ENCODE measurements at regions not wholly inside any gene's neighbourhood (a gene's known extent, or its start where the extent isn't known, plus 50 kb on each side); places are given as distances from the start of the nearest gene placed in this dataset.
"Not testable (repeated sequence)": the region's sequence is repeated elsewhere in the genome, so short reads cannot be mapped to it uniquely, and the experiment has no call there.

DNA sequence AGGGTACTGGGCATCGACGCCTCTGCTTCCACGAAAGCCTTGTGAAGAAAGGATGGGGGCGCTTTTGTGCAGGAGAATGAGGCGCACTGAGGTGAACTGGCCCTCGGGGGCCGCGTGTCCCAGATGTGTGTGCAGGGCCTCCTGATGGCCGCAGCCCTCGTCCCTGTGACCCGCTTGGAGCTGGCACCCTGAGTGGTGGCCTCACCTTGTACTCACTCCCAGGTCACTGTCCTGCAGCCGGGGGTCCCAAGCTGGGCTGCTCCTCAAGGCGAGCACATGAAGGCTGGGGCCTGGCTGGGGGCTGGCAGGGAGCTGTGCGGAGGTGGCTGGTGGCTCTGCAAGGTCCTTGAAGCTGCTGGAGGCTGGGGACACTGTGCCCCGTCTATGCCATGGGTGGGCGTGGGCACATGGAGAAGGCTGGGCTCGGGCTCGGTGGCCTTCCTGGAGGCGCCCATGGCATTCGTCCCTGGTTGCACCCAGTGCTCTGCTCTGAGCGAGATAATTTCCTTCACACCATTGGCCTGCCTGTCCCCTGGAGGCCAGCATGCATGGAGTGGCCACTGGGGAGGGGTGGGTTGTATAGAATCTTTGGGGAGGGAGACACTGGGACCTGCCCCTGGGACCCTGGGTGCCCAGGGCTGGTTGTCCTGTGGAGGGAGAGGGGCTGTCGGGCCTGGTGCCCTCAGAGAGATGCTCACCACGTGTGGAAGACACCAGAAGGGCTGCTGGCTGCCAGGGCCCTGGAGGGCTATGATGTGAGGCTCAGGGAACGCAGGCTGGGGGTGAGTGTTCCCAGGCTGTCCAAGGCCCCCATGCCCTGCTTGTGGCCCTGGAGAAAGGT is 79.3 kb downstream of the TMEM121 start:
- H3K36me3 ChIP-seq (ENCODE audit: insufficient read depth) = no peaks in the 10 kb centered on the region
- H3K4me3 ChIP-seq (IDR thresholded peaks at IDR 0.05; ENCODE audit: insufficient read depth, low read depth, low read length) = no peak overlapping the region
- peaks cover 6% of the 10 kb centered on the region for H3K4me1 ChIP-seq (ENCODE audit: low read depth, poor library complexity, severe bottlenecking)
- H2AFZ ChIP-seq (ENCODE audit: low read depth) = no peak overlapping the region
- no peaks in the 10 kb centered on the region for H3K79me2 ChIP-seq (ENCODE audit: insufficient read depth, low read depth)
- no peak overlapping the region for H3K27ac ChIP-seq
- no peaks in the 10 kb centered on the region for H3K27me3 ChIP-seq (ENCODE audit: insufficient read depth, low read depth)
- H4K20me1 ChIP-seq (ENCODE audit: insufficient read depth) = no peaks in the 10 kb centered on the region
- H3K9ac ChIP-seq = no peak overlapping the region
- TF ChIP-seq CTCF (conservative IDR thresholded peaks at IDR 0.05; ENCODE audit: low read depth, low read length) = no peak
- H3K4me2 ChIP-seq = no peak overlapping the region

DNA sequence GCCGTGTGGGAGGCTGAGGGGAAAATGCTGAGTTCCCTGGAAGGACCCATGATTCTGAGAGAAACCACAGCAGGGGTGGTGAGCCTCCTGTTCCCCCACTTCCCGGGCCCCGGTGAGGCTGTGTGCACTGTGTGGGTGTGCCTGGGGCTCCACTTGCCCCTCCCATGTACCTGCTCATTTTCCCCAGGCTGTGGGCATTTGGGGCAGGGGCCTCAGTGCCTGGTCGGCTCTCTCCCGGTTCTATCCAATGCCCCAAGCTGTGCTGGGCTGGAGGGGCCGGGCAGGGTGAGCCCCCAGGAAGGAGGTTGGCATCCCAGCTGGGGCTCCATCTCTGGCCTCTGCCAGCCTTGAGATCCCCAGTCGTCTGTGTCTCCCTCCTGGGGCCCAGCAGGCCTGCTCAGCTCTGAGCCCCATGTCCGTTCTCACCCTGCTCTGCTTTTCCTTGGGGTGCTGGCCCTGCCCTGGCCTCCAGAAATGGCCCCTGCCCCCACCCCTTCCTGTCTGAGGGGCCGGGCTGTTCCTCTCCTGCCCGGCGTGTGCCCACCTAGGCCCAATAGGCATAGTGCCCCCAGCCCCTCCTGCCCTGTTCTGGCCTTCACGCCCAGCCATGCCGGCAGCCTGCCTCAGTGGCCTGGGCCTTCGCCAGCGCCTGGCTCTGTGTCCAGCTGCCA is 80.1 kb downstream of the TMEM121 start:
- not testable (repeated sequence) for H3K79me2 ChIP-seq (ENCODE audit: insufficient read depth, low read depth); H3K4me2 ChIP-seq; H3K4me3 ChIP-seq (IDR thresholded peaks at IDR 0.05; ENCODE audit: insufficient read depth, low read depth, low read length); H3K4me1 ChIP-seq (ENCODE audit: low read depth, poor library complexity, severe bottlenecking); H3K27ac ChIP-seq; H3K27me3 ChIP-seq (ENCODE audit: insufficient read depth, low read depth); H3K9ac ChIP-seq; H4K20me1 ChIP-seq (ENCODE audit: insufficient read depth); H2AFZ ChIP-seq (ENCODE audit: low read depth); H3K36me3 ChIP-seq (ENCODE audit: insufficient read depth)

GRCh38 chr14:105607025-105607424 is 80.6 kb downstream of the TMEM121 start:
- H3K27me3 ChIP-seq (ENCODE audit: insufficient read depth, low read depth); H3K9ac ChIP-seq; H3K4me1 ChIP-seq (ENCODE audit: low read depth, poor library complexity, severe bottlenecking); H3K36me3 ChIP-seq (ENCODE audit: insufficient read depth); H4K20me1 ChIP-seq (ENCODE audit: insufficient read depth); H3K27ac ChIP-seq; H2AFZ ChIP-seq (ENCODE audit: low read depth); H3K79me2 ChIP-seq (ENCODE audit: insufficient read depth, low read depth); H3K4me3 ChIP-seq (IDR thresholded peaks at IDR 0.05; ENCODE audit: insufficient read depth, low read depth, low read length); H3K4me2 ChIP-seq: not testable (repeated sequence)

DNA sequence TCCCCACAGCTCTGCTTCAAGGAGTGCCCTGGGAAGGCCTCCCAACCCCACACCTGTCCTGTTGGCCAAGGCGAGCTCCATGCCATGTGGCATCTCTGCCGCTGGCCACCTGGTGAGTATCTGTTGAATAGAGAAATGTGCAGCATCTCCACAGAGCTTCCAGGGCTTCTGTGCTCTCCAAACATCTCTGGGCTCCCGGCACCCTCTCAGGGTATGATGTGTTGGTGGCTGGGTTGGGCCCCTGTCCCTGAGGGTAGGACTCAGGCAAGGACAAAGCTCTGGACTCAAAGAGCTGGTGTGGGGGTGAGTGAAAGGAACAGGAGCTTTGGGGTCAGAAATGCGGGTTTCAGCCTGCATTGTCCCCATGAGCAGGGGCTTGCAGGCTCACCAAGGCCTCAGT is 88.6 kb downstream of the TMEM121 start:
- not testable (repeated sequence) for H3K4me1 ChIP-seq (ENCODE audit: low read depth, poor library complexity, severe bottlenecking); H3K79me2 ChIP-seq (ENCODE audit: insufficient read depth, low read depth); H3K9ac ChIP-seq; H3K36me3 ChIP-seq (ENCODE audit: insufficient read depth); H3K4me3 ChIP-seq (IDR thresholded peaks at IDR 0.05; ENCODE audit: insufficient read depth, low read depth, low read length); H3K27me3 ChIP-seq (ENCODE audit: insufficient read depth, low read depth); H4K20me1 ChIP-seq (ENCODE audit: insufficient read depth); H2AFZ ChIP-seq (ENCODE audit: low read depth); H3K27ac ChIP-seq; H3K4me2 ChIP-seq

- not testable (repeated sequence) for H4K20me1 ChIP-seq (ENCODE audit: insufficient read depth); H3K9ac ChIP-seq; H3K36me3 ChIP-seq (ENCODE audit: insufficient read depth); H3K27ac ChIP-seq; H3K4me2 ChIP-seq; H2AFZ ChIP-seq (ENCODE audit: low read depth); H3K79me2 ChIP-seq (ENCODE audit: insufficient read depth, low read depth); H3K4me3 ChIP-seq (IDR thresholded peaks at IDR 0.05; ENCODE audit: insufficient read depth, low read depth, low read length); H3K4me1 ChIP-seq (ENCODE audit: low read depth, poor library complexity, severe bottlenecking); H3K27me3 ChIP-seq (ENCODE audit: insufficient read depth, low read depth)
These were observed 89.8 kb downstream of the TMEM121 start for GRCh38 chr14:105615986-105616801.

- H3K4me1 ChIP-seq (ENCODE audit: low read depth, poor library complexity, severe bottlenecking) = peaks cover 8% of the 10 kb centered on the region
- no peak overlapping the region for H3K4me2 ChIP-seq
- no peaks in the 10 kb centered on the region; the same call in 1 of the 2 replicates for H3K27me3 ChIP-seq (ENCODE audit: insufficient read depth, low read depth)
- H4K20me1 ChIP-seq (ENCODE audit: insufficient read depth) = no peaks in the 10 kb centered on the region
- H2AFZ ChIP-seq (ENCODE audit: low read depth) = no peak overlapping the region
- no peaks in the 10 kb centered on the region for H3K79me2 ChIP-seq (ENCODE audit: insufficient read depth, low read depth)
- TF ChIP-seq CTCF (conservative IDR thresholded peaks at IDR 0.05; ENCODE audit: low read depth, low read length) = no peak
- no peak overlapping the region for H3K4me3 ChIP-seq (IDR thresholded peaks at IDR 0.05; ENCODE audit: insufficient read depth, low read depth, low read length)
- no peak overlapping the region for H3K27ac ChIP-seq
- H3K36me3 ChIP-seq (ENCODE audit: insufficient read depth) = no peaks in the 10 kb centered on the region
- no peak overlapping the region for H3K9ac ChIP-seq
These were observed 90.4 kb downstream of the TMEM121 start for GRCh38 chr14:105616802-105617192.
